HG03135 (cell line): ENCODE measurements at regions not wholly inside any gene's neighbourhood (a gene's known extent, or its start where the extent isn't known, plus 50 kb on each side); places are given as distances from the start of the nearest gene placed in this dataset.

Experiments used
- ATAC-seq: cut with Tn5 transposase; IDR thresholded peaks from one replicate; pipeline ENCODE4 v1.9.1; 2021; ENCODE audit warnings: mild to moderate bottlenecking, moderate library complexity; ENCODE audit not compliant: unreplicated experiment

DNA sequence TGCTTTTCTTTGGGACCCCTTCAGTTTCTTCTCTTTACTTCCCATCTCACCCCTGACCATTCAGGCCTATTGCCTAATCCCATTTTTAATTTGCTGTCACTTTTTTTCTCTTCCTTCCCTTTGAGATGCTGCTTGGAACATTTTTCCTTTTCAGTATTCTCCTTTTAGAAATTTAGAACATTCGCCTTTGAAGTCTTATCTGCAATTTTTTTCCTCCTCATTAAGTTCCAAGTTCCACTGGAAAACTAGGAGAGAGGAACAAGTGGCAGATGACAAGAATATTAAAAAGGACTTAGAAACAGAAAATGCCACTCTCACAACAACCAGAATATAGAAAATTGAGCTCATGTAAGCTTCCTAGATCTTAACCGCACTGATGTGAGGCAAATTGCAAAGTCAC is 126.6 kb downstream of the PSMG1 start:
- no peak for ATAC-seq

DNA sequence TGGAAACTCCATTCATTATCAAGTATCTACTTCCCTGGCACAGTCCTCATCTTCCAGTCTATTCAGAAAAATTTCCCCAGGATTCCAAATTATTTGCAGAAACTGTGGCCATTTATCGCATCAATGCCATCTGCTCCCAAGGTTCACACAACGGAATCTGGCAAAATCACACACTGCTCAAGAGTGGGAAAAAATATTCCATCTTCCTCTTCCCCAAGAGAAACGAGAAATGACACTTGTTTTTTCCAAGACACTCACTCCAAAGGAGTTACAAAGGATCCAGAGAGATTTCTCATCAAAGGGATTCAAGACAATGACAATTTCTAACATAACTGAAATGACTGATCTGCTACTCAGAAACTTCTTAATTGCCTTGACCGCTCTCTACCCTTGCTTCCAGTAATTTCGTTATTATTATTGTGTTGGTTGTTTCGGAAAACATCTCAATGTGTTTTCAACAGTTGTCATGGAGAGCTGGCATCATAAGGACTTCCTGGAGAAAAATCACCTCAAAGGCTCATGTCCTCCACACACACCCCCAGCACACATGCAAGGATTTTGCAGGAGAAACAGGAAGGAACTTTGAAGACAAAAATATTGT is 128.0 kb downstream of the PSMG1 start:
- no peak for ATAC-seq

DNA sequence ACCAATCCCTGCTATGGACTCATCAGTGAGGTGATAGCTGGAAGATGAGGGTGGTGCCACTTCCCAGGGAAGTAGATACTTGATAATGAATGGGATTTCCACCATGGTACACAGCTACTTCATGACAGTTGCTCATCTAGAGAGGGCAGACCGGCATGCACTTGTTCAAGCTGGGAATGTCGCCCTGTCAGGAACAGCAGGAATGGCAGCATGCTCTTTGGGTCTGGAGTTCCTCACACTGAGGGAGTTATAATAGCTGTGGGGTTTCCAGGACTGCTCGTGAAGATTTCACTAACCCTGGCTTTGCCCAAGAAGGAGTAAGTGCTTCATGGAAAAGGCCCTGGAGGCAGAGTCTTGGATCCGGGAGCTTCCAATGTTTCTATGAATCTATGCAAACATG is 129.2 kb downstream of the PSMG1 start:
- no peak for ATAC-seq

DNA sequence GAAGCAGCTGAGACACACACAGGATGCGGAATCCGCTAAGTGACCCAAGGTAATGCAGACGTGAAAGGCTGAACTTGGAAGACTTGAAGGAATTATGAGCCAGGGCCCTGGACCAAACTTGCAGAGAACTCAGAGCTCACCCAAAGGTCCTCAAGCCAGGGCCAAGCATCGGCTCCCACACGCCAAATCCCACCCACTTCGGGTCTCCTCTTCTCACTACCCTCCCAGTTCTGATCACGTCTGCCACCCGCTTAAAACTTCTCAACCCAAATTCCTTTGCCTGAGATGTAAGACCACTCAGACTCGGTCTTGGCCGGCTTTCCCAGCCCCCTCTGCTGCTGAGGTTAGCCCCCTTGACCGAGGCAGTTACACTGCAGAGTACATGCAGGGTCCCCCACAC is 130.1 kb downstream of the PSMG1 start:
- no peak for ATAC-seq

DNA sequence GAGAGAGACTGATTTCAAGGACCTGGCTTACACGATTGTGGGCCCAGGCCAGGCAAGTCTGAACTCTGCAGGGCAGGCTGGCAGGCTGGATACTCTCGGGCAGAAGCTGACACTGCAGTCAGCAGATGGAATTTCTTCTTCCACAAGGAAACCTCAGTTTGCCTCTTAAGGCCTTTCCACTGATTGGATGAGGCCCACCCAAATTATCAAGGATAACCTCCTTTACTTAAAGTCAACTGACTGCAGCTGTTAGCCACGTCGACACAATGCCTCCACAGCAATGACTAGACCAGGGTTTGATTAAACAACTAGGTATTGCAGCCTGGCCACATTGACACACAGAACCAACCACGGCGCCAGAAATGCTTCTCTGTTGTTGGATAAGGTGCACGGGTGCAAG is 130.5 kb downstream of the PSMG1 start:
- no peak for ATAC-seq

DNA sequence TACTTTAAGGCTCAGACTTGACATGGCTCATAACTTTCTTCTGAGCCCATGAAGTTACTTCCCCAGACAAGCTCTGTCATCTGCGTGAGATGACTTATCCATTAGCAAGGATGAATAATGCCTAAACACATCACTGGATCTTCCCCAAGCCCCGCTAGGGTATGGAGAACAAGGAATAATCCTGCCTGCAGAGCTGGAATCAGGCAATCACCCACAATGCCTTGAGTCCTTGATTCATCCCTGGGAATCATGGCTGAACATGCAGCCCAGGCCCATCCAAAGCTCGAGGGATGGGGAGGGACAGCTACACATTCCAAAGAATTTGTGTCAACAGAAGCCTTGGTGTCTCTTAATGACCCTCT is 131.7 kb downstream of the PSMG1 start:
- ATAC-seq = no peak

DNA sequence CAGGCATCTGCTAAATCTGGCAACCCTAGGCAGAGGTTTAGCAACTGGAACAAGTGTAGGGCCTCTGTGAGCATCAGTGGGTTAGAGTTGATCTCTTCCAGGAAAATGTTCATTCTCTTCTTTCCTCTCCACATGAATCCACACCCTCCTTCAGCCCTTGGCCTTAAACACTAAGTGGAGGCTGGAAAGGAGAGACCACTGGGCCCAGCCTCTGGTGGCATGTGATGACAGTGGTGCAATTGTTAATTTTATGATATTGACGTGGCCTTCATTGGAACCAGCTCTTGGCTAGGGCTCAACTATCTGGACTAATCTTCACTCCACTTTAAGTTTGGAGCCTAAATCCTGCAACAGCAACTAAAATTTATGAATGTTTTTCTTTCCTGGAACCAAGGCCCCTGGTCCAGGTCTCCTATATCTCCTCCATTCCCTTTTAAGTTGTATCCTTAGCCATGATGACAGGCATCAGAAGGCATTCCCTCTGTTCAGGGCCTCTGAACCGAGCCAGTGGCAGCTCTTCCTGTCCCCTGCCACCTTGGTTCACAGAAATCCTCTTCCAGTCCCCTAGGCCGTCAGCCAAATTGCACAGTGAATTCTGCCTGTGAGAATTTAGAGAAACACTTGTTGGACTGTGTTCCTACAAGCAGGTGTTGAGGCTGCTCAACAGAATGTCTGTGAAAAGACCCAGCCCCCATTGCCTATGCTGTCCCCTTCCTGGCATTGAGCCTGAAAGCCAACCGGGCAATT is 132.2 kb downstream of the PSMG1 start:
- no peak for ATAC-seq

DNA sequence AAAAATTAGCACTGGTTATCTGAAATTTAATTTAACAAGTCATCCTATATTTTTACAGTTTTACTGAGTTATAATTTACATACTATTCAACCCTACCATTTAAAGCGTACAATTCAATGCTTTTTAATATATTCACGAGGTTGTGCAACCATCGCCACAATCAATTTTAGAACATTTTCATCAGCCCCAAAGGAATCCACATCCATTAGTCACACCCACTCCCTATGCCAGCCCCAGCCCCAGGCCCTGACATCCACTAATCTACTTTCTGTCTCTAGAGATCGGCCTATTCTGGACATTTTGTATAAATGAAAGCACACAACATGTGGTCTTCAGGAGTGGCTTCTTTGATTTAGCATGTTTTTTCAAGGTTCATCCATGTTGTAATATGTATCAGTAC is 134.7 kb downstream of the PSMG1 start:
- no peak for ATAC-seq

DNA sequence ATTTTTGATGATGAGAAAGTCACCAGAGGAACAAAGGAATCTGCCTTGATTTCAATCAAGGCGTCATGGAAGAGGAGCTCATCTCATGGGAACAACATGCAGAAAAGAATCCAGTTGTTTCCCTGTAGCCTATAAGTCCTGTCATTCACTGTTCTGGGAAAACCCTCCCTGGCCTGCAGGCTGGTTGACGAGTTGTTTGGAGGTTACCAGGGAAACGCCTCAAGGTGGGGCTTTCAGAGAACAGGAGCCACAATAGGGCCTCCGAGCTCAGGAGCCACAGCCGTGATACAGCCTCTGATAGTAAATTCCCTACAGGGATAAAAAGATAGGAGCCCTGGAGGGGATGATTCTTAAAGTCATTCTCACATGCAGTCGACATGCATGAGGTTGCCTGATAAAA is 135.2 kb downstream of the PSMG1 start:
- no peak for ATAC-seq

DNA sequence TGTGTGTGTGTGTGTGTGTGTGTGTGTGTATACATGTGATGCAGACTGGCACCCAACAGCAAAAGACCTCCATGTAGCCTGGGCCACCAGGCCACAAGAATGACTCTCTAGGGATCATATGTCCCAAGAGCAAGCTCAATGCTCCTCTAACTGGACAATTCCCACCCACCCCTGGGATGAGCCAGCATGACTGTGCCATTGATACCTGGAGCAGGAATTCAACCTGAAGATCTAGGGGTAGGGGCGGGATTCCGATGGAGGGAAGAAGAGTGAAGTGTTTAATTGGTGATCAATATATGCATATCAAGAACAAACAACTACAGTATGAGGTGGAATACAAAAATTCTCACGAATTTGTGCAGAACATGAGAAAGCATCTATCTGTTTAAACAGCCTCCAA is 136.2 kb downstream of the PSMG1 start:
- ATAC-seq = no peak

DNA sequence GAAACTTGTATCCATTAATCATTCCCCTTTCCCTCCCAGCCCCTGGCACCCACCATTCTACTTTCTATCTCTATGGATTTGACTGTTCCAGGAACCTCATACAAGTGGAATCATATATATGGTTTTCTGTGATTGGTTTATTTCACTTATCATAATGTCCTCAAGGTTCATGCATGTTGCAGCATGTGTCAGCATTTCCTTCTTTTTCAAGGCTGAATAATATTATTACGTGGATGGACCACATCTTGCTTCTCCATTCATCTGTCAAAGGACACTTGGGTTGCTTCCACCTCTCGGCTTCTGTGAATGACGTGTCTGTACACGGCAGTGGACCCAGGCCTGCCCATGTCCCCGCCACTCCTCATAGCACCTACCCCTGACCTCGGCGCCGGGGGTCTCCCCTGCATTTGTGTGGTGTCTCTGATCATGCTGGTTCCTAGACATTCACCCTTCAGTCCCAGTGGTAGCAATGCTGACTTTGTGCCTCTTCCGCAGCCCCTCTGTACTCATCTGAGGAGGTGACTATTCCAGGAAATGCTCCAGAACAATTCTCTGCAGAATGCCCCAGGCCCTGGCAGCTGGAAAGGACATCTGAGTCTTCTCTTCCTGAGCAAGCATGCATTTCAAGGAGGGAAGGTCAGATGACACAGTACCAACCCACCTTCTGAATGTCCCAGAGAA is 136.9 kb downstream of the PSMG1 start:
- ATAC-seq = no peak

DNA sequence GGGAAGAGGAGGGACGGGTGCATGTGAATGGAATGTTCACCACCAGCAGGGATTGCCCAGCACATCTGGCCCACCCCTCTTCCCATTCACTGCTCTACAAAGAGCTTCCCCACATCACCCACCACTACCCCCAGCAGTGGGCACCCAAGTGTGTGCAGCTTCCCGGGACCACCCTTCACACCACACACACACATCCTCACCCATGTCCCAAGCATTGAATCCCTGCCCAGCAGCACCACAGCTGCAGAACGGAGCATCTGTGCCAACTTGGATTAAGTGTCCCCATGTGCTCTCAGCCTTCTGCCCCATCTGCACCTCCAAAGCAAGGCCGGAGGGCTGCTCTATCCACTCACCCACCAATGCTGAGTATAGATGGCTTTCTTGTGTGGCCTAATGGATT is 141.4 kb downstream of the PSMG1 start:
- no peak for ATAC-seq

DNA sequence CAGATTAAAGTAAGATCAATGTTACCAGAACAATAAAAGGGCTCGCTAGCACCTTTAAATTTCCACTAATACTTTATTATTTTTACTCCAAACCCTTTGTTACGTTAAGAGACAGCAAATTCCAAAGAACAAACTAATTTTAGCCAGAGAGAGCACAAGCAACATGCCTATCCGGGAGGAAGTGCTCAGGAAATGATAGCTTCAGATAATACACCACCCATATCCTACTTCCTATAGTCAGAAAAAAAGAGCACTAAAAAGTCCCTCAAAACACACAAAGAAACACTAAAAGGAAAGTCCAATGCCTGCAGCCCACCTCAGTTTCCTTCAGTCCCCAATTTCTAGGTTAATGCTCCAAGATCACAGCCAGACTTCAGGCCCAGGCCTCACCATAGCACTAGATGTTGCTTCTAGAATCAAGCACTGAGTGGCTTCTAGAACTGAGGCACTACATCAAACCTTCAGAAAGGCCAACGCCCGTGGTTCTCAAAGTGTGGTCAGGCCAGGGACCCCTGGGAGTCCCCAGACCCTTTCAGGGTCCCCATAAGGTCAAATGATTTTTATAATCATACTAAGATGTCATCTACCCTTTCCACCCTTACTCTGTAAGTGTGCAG is 142.6 kb downstream of the PSMG1 start:
- no peak for ATAC-seq

DNA sequence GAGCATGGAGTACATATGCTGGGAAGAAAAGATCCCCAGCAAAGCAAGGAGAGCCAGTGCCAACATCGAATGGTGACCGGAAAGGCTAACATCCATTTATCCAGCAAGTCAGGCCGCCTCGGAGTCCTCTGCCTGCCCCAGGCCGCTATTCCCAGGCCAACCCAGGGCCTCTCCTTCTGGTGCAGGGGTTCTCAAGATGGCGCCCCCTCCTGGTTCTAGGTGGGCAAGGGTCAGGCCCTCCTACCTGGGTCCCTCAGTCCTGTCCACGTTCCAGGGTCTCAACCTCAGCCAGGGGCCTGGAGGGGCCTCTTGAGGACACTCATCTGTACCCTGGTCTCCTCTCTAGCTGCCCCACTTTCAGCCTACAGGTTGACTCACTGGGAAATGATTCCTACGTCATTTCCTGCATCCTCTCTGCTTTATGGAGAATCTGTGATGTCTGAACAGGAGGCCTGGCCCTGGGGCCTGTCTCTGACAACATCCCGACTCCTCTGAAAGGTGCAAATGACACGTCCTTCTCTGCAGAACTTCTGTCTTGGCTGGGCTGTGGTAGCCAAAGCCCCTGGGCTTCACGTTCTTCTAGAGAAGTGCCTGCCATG is 145.3 kb downstream of the PSMG1 start:
- no peak for ATAC-seq

DNA sequence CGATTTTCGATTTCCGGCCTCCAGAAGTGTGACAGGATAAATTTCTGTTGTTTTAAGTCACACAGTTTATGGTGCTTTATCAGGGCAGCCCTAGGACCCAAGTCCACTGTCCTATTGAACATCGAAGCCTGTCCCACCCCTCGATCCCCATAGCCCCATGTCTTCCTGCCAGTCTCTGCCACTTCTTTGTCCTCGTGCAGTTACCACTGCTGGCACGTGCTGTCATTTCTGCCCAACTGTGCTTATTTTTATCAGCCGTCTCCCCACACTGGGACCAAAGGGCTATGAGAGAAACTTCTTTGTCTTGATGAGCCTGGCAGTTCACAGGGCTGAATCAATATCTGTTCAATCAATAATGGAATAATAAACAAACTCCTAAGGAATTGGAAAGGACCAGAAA is 146.7 kb downstream of the PSMG1 start:
- ATAC-seq = no peak

DNA sequence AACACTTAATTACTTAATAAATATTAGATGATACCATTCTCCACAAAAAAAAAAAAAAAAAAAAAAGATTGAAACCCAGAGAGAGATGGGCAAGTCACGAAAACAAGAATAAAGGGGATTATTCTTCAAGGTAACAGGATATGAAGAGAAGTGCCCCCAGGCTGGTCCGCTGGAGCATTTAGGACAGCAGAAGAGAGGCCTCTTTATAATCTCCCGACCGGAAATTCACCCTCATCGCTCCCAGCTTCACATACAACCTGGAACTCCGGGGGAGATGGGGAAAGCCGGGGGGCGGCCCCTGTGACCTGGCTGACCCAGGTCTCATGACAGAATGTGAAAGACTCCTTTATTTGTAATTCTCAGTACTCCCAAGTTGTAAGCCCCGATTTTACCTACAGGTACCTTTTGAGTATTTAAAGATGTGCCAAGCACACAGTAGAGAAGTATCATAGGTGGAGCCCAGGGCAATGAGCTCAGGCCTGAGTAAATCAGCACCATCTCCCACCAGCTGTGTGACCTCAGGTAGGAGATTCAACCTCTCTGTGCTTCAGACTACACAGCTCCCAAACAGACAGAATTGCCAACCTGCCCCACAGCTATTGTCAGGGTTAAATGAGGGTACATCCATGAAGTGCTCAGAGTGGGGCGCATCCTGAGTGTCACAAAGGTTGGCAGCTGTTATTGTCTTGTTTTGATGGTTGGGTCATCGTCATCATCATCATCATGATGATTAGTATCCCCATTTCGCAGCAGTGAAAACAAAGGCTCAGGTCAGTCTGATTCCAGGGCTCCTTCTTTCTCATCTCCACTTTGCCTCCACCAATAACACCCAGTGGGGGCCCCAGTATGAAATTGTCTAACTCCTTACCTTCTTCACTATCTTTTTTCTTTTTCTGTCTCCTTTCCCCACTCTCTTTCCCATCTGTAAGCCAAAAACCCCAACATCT is 148.4 kb downstream of the PSMG1 start:
- no peak for ATAC-seq

DNA sequence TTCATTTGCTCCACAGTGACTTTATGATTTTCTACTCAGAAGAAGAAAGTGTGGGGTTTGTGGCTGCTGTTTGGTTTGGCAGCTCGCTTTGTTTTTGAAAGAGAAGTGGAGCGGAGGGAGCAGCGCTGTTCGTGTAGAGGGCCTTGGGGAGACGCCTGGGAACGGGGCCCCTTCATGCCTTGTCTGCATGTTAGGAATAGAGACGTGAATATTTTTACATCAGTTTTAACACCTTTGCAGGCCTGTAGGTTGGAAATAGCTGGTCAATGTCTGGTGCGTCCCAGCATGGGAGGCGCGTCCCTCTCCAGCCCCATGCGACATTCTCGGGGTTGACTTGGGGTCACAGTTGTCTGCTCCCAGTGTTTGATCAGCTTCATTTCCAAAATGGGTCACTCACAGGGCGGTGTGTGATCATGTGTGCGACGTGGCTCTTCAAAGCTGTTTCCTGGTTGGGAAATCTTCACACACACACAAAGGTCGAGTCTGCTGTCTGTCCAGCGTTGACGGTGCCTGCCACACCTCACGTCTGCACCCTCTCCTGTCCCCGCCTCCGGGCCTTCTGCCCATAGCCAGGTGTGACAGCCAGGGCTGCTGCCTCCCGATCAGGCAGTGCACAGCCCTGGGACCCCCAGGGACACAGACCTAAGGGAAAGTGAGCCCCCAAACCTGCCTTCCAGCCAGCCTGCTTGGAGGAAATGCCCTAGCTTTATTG is 149.2 kb downstream of the PSMG1 start:
- no peak for ATAC-seq

DNA sequence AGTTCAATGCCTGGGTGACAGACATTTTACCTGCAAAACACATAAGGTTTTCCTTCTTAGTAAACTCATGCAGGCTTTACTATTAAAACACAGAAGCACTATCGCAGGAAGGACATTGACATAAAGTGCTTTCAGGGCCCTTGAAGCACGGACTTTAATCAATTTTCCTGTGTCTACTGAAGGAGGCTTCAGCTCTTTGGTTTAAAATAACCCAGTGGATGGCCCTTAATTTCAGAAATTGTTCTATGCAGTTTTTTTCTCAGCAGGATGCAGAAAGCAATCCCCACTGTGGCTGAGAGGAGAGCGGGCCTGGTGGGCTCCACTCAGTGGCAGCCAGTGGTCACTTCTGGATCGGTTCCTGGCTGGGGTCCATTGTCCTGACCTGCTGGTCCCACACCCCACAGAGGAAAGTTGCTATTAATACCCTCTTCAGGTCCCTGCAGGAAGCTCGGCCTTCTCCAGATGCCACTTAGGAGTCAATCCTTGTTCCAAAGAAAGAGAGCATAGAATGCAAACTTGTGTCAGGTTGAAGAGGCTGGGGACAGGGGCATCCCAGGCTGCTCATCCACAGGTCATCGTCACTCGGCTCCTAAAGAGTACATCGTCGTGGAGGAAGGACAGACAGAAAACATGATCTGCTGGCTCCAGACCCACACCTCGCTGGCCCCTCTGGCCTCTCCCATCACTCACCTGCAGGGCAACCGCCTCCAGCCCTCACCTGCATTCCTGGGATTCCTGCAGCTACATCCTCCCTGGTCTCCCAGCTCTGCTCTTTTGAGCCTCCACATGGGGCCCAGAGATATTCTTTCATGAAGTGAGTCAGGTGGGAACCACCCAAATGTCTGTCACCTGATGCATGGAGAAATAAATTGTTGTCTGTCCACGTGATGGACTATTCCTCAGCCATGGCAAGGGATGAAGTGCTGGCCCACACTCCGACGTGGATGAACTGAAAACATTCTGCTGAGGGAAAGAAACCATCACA is 153.1 kb downstream of the PSMG1 start:
- no peak for ATAC-seq
